Left ventricle myocardium superior (tissue), 1 donor: ENCODE measurements at regions not wholly inside any gene's neighbourhood (a gene's known extent, or its start where the extent isn't known, plus 50 kb on each side); places are given as distances from the start of the nearest gene placed in this dataset.
"Not testable (repeated sequence)": the region's sequence is repeated elsewhere in the genome, so short reads cannot be mapped to it uniquely, and the experiment has no call there.

Source experiments
- ATAC-seq: fragments of 200-7000 bp; cut with Tn5 transposase; one replicate; pipeline ENCODE4 v1.9.1; 2020; ENCODE audit warnings: mild to moderate bottlenecking, moderate library complexity
- DNase-seq: peaks from one replicate; pipeline ENCODE4 v3.0.0-alpha.2; 2020
- intact Hi-C: fragments of 100-400 bp; cut with micrococcal nuclease; formaldehyde crosslinking; loops from one replicate; pipeline ENCODE4 v1.11.0; 2022
- donor health status: DM: no; HTN: yes; CAD: no; lungs with severe emphysema.

DNA sequence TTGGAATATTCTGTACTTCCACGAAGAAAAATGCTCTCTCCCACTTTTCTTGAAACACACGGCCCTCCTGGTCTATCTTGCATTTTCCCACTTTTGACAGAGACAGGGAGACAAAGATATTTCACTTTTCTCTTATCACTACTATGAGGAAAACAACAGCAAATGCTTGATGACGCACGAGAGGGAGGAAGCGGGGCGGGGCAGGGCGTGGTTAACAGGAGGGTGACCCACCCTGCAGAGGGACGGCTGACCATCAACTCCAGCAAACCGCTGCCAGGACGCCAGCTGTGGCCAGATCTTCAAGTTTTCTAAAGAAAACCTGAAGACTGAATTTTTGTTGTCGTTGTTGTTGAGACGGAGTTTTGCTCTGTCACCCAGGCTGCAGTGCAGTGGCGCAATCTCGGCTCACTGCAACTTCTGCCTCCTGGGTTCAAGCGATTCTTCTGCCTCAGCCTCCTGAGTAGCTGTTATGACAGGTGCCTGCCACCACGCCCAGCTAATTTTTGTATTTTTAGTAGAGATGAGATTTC is 63.8 kb downstream of the NSUN5 start:
- intact Hi-C loops, DNase-seq, ATAC-seq: not testable (repeated sequence)

DNA sequence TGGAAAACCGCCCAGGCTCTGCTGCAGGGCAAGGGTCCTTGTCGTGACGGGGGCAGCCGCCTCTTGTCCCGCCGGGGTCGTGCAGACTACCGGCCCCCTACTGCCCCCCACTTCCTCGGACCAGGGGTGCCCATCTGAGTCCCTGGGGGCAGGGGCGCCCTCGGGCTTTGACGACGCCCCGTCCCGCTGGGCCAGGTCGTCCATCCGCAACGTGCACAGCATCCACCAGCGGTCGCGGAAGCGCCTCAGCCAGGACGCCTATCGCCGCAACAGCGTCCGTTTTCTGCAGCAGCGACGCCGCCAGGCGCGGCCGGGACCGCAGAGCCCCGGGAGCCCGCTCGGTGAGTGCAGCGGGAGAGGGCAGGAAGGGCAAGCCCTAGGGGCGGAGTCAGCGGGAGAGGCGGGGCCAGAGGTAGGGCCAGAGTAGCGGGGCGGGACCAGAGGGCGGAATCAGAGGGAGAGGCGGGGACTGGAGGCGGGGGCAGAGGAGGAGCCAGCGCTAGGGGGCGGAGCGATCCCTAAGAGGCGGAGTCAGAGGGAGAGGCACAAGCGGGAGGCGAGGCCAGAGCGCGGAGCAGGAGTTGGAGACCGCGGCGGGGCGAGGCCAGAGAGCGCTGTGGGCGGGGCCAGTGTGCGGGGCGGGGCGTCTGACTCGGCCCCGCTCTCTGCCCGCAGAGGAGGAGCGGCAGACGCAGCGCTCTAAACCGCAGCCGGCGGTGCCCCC is 73.5 kb downstream of the NSUN5 start:
- ATAC-seq: peak; percentile 98
- DNase-seq: peak; percentile 95
- intact Hi-C loops: not testable (repeated sequence)

DNA sequence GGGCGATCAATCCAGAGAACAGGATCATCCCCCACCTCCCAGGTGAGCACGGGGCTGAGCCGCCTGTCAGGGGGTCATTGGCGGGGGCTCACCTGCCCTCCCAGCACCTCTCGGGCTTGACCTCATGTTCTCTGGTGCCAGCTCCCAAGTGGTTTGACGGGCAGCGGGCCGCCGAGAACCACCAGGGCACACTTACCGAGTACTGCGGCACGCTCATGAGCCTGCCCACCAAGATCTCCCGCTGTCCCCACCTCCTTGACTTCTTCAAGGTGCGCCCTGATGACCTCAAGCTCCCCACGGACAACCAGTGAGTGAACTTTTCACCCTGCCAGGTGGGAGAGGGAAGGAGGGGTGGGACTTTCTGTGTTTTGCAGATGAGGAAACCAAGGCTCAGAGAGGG is 82.9 kb downstream of the NSUN5 start:
- DNase-seq, intact Hi-C loops, ATAC-seq: not testable (repeated sequence)

DNA sequence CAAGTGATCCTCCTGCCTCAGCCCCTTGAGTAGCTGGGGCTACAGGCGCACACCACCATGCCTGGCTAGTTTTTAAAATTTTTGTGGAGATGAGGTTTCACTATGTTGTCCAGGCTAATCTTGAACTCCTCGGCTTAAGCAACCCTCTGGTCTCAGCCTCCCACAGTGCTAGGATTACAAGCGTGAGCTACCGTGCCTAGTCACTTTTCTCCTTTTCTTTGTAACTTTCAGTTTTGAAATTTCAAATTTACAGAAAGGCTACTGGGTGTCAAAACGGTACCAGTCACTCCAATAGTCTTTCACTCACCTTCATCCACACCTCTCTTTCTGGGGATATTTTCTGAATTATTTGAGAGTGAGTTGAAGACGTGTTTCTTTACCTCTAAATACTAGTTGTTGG is 86.9 kb downstream of the NSUN5 start:
- ATAC-seq, intact Hi-C loops, DNase-seq: not testable (repeated sequence)

DNA sequence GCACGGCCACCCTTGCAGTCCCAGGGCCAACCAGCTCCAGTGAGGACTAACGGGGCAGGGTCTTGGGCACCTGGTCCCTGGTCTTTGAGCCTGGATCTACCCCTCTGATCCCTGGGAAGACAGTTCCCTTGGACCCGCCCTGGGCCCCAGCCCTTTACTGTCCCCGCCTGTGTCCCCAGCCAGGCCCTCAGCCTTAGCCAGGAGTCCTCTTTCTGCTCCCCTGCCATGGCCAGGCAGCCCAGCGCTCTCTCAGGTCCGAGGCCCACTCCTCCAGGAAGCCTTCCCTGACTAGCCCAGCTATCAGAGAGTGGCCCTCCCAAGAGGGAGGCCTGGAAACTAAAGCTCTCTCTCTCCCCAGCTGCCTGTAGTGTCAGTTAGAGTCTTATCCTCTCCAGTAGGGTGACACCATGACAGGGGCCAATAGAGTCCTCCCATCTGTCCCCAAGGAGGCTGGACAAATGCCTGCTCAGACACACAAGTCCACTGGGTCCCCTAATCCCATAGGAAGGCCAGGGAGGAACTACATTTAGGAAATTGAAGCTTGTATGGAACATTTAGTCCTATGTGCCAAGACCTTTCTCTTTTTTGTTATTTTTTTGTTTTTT is 87.8 kb downstream of the NSUN5 start:
- DNase-seq, intact Hi-C loops: not testable (repeated sequence)
- peak; percentile 47 for ATAC-seq

DNA sequence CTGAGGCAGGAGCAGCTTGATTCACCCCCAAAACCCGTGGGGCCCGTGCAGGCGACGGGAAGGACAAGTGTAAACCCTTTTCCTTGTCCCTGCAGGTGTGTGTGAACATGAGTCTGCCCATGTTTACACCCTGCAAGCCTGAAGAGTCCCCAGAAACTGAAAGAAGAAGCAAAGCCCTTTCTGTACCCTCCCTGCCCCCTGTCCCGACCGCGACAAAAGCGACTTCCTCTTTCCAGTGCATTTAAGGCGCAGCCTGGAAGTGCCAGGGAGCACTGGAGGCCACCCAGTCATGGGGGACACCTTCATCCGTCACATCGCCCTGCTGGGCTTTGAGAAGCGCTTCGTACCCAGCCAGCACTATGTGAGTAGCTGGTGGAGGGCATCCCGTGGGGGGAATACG is 88.3 kb downstream of the NSUN5 start:
- intact Hi-C loops, DNase-seq: not testable (repeated sequence)
- ATAC-seq: peak; percentile 79

DNA sequence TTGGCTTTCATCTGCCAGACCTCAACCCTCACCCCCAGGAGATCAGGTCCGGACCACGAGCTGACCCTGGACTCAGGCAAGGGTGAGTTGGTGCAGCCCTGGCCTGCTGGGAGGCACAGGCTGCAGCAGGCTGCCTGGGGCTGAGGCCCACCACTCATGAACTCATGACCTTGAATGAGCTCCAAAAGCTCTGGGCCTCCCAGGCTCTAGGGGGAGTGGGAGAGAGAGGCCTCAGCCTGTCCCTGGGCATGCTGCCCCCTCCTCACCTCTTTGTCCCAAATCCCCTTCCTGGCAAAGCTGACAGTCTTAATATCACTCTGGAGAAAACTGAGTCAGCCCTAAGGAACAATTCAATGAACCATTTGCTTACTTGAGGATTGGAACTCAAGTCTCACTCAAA is 89.8 kb downstream of the NSUN5 start:
- DNase-seq, intact Hi-C loops, ATAC-seq: not testable (repeated sequence)

DNA sequence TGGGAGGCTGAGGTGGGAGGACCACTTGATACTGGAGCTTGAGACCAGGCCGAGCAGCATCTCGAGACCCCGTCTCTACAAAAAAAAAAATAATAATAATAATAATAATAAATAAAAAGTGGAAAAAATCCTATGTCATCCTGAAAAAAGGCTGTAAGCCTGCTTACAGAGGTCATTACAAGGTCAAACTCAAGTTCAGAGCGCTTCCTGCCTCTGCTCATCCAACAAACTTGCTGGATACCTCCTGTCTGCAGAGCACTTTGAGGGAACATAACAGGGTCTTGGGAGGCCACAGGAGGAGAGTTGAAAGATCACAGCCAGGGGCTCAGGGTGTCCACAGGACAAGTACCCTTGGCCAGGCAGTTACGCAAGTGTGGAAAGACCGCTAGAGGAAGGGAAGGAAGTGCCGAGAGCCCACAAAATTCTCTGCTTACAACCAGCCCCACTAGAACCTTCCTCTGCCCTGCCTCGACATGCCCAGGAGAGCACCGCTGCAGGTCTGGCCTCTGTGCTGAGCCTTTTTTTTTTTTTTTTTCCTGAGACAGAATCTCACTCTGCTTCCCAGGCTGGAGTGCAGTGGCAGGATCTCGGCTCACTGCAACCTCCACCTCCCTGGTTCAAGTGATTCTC is 92.5 kb downstream of the NSUN5 start:
- intact Hi-C loops, DNase-seq: not testable (repeated sequence)
- ATAC-seq: peak; percentile 32

DNA sequence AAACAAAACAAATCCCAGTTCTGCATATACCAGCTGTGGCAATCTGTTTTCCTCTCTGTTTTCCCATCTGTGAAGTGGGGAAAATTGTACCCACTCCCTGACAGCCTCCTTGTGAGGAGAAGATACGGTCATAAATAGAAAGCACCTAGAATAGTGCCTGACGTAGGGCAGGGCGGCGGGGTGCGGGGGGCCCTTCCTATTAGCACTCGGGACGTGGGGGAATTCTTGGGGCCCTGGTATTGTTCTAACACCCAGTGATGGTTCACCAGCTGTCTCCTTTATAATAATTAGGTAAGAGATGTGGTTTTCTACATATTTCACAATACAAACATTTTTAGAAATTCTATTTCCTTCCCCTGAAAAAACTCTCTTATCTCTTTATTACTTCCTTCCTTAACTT is 93.4 kb downstream of the NSUN5 start:
- DNase-seq, intact Hi-C loops: not testable (repeated sequence)
- peak; percentile 12 for ATAC-seq

DNA sequence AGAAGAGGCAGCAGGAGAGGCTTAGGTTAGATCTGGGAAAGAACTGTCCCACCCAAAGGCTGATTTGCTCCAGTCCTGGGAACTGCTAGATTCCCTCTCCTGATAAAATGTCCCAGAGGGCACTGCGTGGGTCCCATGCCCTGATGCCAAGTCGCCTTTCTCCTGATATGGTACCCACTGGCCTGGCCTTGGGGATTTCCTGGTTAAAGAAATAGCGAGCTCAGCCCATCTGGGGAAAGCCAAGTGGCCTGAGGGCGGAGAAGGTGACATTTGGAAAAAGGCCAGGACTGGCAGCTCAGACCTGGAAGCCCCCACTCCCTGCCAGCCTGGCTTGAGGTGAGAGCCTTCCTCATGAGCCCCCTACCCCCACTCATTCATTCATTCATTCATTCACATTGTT is 94.2 kb downstream of the NSUN5 start:
- intact Hi-C loops, DNase-seq, ATAC-seq: not testable (repeated sequence)

DNA sequence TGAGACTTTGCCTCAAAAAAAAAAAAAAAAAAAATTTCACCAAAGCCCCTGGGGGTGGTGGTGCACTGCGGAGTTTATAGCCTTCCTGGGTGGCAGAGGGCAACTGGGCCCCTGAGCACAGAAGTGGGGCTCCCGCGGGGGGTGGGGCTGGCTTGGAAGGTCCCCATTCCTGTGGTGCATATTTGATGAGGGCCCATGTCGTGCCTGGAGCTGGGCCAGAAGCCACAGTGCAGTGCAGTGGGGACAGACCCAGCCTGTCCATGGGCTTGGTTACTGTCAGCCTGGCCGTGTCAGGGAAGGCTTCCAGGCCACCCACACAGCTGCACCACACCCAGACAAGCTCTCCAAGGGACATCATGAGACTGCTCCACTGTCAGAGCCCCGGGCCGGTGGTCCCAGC is 95.5 kb downstream of the NSUN5 start:
- ATAC-seq (peak; percentile 52), DNase-seq (peak; percentile 33)
- intact Hi-C loops: not testable (repeated sequence)

DNA sequence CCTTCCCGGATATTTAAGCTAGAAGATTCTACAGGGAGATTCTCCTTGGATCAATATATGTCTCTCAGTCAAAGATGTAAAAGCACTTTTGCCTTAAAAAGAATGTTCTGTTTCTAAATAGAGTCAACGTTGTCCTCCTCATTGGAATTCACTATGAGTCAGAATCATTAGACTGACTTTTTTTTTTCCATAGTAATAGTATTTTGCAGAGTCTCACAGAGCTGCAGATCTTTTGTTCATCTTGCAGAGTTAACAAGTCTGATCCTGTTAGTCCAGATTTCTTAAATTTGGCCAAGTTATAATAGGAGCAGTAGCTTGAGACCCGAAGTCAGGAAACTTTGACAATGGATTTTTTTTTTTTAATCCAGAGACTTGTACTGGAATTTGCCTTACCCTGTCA is 103.0 kb downstream of the NSUN5 start:
- DNase-seq, ATAC-seq, intact Hi-C loops: not testable (repeated sequence)

DNA sequence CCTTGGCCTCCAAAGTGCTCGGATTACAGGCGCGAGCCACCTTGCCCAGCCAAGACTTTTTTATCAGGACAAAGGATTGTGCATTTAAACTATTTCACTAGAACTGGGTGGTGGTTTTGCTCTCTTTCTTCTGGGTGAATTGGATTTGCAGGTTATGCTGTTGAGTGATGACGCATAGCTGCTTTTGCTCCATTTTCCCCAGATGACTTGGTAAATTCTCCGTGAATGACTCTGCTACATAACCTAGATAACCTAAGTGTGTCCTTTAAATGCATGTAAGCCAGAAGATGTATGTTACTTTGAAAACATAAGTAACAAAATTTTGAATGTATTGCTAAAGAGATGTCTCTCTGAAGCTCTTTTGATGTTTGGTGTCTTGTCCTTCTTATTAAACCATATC is 103.7 kb downstream of the NSUN5 start:
- intact Hi-C loops, ATAC-seq, DNase-seq: not testable (repeated sequence)

DNA sequence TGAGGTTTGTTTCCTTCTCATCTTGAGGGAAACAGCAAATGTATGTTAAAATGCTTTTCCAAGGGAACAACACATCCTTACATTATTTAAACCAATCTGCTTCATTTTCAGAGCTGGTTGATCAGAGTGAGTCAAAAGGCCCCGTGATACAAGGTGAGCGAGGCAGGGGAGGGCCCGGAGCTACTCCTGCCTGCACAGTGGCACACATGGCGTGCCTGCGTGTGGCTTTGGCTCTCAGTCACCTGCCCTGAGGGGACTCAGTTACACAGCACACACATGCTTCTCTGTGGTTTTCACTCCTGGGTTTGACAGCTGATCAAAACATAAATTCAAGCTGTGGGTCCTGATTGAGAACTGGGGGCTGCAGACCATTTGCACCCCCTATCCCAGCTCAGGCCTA is 105.3 kb downstream of the NSUN5 start:
- intact Hi-C loops, ATAC-seq, DNase-seq: not testable (repeated sequence)

DNA sequence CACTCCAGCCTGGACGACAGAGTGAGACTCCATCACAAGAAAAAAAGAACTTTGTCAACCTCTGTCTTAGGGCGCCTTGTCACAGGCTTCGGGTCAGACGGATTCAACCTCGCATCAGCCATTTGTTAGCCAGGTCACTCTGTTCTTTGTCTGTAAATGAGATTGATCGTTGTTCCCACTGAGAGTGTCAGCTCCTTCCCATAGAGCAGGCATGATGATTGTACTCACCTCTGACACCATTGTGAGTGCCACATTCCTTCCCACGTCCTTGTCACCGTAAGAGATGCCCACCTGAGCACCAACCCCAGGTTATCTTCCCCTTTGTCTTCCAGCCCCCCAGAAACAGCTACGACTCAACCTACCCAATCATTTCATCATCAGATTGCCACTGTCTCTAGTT is 107.4 kb downstream of the NSUN5 start:
- not testable (repeated sequence) for ATAC-seq
- peak; percentile 9 for DNase-seq

DNA sequence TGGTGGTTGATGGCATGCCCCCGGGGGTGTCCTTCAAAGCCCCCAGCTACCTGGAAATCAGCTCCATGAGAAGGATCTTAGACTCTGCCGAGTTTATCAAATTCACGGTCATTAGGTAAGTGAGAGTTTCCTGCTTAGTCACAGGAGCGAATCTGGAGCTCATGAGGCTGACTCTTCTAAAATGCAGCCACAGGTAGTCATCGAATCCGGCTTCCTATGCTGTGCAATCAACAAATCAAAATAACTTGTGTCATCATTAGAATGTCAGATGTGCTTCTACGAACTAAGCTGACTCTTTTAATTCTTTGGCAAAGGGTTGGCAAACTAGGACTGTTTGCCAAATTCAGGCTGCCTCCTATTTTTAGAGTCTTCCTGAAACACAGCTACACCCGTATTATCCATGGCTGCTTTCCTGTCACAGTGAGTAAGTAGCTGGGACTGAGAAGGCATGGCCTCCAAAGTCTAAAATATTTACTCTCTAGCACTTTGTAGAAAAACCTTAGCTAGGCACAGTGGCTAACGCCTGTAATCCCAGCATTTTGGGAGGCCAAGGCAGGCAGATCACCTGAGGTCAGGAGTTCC is 108.0 kb downstream of the NSUN5 start:
- intact Hi-C loops, DNase-seq: not testable (repeated sequence)
- peak; percentile 88 for ATAC-seq

More for the DNA sequence above, 107.4 kb downstream of the NSUN5 start:
- intact Hi-C loops: not testable (repeated sequence)

DNA sequence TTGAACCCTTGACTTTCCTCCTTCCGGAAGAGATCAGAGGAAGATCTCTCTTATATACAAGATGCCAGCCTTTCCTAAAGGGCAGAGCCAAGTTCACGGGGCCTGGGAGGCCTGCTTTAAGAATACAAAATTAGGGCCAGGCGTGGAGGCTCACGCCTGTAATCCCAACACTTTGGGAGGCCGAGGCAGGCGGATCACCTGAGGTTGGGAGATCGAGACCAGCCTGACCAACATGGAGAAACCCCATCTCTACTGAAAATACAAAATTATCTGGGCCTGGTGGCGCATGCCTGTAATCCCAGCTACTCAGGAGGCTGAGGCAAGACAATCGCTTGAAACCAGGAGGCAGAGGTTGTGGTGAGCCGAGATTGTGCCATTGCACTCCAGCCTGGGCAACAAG is 108.2 kb upstream of the SPDYE9 start:
- ATAC-seq, intact Hi-C loops: not testable (repeated sequence)
- DNase-seq: peak; percentile 15

DNA sequence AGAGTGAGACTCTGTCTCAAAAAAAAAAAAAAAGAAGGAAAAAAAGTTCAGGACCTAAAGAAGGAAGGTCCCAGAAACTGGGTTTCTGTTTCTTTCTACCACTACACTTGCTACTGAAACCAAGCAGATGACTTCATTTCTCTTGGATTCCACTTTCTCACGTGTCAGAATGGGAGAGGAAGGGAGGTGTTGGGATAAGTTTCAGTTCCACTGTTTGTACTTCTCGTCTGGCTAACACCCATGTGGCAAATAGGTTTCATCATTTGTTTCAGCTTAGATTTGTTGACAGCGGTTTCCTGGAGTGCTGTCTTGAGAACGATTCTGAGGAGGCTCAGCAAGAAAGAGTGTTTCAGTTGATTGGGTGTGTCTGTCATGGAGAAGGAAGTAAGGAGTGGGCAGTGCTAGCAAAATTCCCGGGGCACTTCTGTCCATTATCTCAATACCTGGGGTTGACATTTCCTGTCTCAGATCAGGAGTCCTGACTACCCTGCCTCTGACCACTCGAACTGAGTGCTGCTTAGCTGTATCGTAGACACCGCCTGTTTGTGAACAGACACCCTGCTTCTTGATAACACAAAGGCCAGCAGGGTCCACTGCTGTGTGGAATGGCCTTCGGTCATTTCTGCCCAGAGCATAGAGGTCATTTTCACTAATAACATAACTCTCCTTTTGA is 104.8 kb upstream of the SPDYE9 start:
- intact Hi-C loops, DNase-seq: not testable (repeated sequence)
- peak; percentile 87 for ATAC-seq

DNA sequence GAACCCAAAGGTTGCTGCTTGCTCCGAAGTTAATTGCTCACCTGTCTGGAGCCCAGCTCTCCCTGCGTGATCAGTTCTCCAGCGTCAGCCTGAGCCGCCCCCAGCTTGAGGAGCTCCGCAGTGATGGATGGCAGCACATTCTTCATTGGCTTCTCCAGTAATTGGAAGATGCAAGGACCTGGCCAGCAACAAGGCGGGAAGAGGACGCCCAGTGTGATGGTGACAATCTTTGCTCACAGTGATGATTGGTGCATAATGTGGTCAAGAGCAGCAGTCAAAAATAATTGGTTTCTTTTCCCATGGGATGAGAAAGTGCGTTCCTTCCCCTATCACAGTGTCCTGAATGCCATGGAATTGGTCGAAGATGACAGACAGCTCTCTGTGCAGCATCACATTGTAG is 102.4 kb upstream of the SPDYE9 start:
- ATAC-seq, intact Hi-C loops, DNase-seq: not testable (repeated sequence)
